ENCODE measurements at regions not wholly inside any gene's neighbourhood (a gene's known extent, or its start where the extent isn't known, plus 50 kb on each side); places are given as distances from the start of the nearest gene placed in this dataset.

DNA sequence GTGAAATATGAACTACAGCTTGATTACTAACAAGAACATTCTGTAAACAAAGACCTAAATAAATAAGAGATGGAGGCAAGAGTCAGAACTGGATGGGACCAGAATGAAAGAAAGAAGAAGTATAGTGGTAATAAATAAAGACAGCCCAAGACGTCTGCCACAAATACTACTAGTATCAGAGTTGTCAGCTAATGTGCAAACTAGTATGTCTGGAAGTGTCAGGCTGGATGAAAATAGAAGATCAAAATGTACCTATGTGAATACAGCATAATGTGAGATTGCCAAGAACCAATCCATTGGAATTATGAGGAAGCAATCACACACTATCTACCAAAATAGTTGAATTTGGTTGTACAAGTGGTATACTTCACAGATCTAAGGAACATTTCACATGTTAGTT lies 353.0 kb downstream of the BTG1 start:
- no peak for TF ChIP-seq POLR2A (IDR thresholded peaks at IDR 0.05; ENCODE audit: low read depth, low read length)
- no peak for TF ChIP-seq TAF1 (IDR thresholded peaks at IDR 0.05; ENCODE audit: low read depth, low read length)
- no peak for TF ChIP-seq POLR2AphosphoS5 (IDR thresholded peaks at IDR 0.05; ENCODE audit: low read depth, low read length)

Measured in GM12891 (cell line).